Fibroblast of the conjunctiva (primary cell): ENCODE measurements at regions not wholly inside any gene's neighbourhood (a gene's known extent, or its start where the extent isn't known, plus 50 kb on each side); places are given as distances from the start of the nearest gene placed in this dataset.

Source experiments
- DNase-seq: peaks from one replicate; pipeline ENCODE4 v3.0.0-alpha.2; 2010; ENCODE audit warnings: low read depth

DNA sequence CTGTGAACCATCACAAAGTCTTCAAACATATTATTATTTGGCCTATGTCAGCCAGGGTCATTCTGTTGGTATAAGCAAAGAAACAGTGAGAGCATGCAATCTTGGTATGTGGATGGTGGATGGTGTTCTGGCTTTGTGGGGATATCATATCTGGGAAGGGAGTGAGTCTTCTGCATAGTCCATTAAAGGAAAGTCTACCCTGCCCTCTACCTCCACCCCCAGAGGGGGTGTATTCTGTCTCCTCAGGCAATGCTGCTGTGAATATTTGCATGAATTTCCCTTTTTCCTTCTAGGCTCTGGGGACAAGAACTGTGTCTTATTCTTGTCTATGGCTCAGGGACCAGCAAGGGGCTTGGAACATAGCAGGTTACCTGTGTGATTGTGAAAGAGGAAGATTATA is 495.8 kb downstream of the PDCD6IP start:
- DNase-seq, result no peak

DNA sequence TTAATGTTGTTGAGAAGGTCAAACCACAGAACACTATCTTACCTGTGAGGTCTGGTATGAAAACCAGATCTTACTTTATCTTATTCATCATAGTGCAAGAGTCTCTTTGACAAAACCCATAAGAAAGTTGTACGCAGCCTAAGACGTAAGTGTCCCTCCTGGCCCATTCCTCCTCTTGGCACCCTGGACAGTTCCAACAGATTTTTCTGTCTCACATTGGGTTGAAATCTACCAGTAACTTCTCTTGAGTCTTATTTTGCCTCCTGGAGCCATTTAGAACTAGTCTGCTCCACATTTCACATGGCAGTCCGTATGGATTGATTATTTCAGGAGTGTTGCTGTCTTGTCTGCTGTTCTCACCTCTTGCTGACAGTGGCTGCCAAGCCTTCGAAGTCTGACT is 498.4 kb downstream of the PDCD6IP start:
- no peak for DNase-seq

DNA sequence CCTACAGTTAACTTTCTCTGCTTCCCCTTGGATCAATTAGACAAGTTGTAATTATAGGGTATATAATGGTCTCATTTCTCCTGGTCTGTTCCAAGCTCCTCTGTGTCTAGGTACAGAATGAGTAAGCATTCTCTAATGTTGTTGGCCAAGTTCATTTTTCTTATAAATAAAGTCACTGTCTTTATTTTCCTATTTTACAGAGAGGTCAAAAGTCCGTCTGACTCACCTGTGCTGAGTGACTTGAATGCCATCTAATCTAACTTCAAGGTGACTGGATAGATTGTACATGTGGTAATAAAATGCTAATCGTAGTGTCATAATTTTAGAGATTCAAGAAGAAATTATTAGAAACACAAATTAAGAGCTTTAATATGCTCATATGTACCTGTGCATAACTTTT is 500.2 kb downstream of the PDCD6IP start:
- no peak for DNase-seq

DNA sequence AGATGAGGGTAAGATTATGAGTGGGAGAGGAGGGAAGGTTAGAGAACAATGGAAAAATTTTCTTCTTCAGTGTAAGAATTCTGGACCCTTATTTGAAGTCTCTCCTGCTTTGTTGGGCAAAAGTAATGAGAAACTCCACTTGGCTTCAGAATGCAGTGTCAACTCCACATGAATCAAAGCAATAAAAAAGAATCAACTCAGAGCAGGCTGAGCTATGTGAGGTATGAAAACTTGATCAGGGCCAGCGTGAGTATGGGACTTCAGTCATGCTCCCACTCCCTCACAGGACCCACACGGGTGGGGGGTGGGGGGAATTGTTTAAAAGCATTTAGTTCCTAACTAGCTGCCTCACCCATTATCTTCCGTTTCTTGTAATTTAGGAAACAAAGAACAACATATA is 502.2 kb downstream of the PDCD6IP start:
- DNase-seq, result no peak

DNA sequence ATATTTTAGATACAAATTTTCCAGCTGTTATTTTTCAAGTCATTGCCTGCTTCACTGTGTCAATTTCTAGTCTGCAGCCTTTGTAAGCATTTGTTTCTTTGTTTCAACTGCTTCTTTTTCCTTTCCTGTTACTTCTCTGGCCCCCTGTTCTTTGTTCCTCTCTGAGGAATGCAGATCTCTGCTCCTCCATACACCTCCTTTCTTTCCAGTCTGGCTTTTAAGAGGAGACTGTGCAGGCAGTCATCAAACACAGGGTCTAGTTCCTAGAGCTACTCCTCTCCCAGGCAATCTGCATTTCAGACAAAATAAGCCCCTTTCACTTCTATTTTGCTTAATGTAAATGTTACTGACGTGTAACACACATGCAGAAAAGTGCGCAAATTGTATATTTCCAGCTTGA is 502.9 kb downstream of the PDCD6IP start:
- no peak for DNase-seq

DNA sequence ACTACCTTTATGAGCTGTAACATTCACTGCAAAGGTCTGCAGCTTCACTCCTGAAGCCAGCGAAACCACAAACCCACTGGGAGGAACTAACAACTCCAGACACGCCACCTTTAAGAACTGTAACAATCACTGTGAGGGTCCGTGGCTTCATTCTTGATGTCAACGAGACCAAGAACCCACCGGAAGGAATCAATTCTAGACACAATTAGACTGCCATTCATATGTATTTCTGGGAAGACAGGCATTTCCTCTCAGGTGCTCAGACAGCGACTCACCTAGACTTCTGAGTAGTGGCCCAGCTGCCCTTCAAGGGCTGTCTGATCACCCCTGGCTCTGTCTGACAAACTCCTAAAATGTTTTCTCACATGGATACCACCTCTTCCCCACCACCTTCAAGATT is 506.8 kb downstream of the PDCD6IP start:
- no peak for DNase-seq

DNA sequence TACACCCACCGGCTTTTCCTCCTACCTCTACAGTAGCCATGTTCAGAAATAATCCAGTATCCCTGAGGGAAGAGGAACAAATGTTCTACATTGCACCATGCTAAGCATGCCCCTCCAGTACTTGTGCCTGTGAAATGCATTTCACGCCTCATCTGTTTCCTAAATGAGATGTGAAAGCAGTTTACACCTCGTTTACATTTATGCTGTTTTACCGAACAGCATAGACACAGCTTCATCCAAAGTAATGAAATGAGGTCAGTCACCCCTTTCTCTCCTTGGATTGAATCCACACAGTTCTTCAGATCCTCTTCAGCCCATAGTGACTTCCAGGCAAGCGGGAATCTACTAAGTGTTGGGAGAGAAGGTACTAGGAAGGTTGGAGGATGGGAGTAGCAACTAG is 514.3 kb downstream of the PDCD6IP start:
- DNase-seq, result no peak

DNA sequence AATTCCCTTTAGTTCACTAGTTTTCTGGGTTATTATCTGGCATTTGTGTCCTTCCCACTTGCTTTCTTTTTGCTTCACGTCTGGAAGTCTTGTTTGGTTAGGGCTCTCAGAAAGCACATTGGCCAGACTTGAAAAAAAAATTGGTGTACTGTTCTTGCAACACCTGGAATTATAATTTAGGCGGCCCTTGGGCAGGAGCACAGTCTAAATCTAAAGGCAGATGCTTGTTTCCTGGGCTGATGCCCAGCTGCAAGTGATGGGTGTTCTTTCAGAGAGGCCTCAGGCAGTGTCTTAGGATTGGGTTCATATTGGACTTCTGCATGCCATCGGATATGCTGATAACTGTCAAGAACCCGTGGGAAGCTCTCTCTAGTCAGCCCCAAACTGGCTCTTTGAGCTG is 521.5 kb downstream of the PDCD6IP start:
- DNase-seq, result no peak

DNA sequence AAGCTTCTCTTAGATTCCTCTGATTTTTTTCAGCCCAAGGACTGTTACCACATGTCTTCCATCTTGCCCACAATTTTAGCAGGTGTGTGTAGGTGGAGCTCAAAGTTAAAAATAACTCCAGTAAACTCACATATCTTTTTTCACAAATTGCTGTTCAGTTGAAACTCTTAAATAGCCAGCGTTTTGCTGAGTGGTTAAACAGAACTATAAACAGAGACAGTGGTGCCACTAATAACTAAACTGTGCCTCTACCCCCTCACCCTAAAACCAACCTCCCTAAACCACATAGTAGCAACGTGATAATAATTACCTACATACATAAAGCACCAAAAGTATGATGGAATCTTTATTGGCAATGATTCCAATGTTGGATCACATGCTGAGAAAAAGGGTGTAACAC is 525.1 kb downstream of the PDCD6IP start:
- DNase-seq, result no peak

DNA sequence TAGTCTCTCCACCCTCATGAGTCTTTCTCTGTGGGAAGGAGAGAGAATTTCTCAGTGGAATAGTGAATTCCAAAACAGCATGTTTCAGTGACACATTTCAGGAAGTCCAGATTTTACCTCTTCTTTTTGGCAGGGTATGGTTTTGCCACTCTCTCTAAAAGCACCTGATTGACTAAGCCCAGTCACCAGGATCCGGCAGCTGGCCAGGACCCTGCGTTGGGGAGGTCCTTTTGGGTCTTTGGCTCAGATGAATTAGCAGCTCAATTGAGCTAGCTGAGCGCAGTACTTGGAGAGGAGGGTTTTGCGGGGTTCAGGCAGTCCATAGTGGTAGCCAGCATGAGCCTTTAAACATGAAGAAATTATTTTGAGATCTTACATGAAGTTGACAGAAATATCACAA is 548.2 kb downstream of the PDCD6IP start:
- DNase-seq, result no peak

DNA sequence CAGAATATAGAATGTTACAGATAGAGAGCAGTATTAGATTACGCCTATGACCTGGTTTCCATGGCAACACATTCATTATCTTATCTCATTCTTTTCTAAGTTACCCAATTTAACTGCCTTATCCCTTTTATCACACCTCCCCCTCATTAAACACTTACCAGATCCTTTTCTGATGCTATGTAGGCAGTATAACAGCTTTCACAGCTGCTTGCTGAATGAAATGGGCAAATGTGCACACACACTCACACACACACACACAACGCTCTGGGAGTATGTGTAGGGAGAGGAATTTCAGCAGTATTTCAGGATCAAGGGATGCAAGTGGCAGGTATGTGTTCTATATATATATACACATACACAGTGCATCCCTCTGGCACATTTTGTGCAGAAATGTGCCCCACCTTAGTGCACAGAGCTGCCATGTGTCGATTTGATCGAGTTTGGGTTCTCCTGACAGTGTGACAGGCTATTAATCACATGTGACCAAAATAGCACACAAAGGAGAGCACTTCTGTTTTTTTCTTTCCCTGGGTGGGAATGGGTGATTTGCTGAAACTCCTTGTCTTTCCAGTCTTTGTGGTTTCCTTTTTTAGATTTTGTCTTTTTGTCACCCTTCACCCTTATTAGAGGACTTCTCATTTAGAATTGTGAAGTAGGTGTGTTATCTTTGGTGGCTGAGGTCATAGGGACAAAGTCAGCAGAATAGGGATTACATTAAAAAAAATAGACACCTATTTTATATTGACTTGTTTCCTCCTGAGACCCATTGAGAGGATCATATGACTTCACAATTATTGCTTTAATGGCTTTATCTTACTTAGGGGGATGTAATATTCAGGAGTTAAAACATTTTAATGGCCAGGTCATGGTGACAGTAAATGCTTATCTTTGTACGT is 553.7 kb downstream of the PDCD6IP start:
- DNase-seq, result no peak

DNA sequence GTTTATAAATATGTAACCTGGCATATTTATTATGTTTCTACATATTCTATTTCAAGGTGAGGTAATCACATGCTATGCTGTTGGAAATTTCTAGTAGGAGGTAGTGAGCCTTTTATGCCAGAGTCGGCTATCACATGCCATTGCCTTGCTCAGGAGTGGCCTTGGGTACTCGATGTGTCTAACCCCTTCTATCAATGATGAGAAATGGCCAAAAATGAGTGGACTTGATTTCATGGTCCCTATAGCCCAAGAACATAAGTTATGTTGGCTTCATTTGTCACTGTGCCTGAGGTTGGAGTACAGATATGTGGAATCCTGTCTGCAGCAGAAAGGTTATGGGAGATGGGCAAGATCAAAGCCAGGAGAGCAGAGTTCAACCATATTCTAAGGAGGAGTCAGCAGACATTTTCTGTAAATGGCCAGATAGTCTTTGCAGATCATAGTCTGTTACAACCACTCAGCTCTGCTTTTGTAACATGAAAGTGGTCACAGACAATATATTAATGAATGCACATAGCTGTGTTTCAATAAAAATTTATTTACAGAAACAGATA is 554.4 kb downstream of the PDCD6IP start:
- DNase-seq, result no peak

DNA sequence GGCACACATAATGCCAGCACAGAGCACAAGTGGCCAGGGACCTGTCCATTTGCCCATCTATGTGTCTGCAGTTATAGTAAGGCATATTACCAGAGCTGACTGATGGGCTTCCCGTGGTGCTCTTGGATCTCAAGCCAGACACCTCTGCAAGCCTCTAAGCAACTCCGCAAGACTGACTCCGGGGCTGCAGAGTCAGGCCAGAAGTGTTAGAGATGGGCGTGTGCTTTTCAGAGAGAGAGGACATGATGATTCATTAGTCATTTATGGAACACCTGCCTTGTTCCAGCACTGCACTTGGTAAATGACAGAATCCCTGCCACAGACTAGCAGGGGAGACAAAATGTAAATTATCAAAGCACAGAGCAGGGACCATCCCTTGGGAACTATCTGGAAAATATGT is 559.0 kb downstream of the PDCD6IP start:
- DNase-seq, result no peak

DNA sequence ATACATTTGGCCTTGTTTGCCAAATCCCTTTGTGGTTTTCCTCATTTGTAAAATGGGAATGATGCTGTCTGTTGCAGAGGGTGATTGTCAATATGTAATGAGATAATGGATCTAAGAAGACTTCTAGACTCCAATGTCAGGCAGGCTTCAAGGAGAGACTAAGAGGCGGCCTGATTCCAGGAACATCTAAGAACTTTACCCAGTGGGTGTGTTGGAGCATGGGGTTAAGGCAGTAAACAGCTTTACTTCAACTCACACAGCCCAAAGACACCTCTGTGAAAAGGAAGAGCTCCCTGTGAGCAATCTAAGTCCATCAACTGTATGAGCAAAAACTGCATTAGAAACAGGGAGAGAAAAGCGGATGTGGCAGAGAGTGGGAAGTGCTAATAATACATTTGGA is 560.6 kb downstream of the PDCD6IP start:
- no peak for DNase-seq

DNA sequence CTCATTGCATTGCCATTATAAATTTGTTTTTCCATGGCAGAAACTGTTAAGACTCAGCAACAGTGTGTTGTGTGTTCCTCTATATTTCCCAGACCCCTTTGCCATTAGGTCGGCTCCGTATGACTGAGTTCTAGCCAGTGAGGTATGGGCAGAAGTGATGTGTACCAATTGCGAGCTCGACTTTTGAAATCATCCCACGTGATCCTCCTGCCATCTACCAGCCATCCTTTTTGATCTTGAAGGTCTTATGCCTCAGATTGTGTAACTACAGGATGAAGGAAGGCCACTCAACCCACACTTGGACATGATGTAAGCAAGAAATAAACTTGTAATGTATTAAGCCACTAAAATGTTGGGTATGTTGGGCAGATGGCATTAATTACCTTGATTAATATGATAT is 562.3 kb downstream of the PDCD6IP start:
- no peak for DNase-seq

DNA sequence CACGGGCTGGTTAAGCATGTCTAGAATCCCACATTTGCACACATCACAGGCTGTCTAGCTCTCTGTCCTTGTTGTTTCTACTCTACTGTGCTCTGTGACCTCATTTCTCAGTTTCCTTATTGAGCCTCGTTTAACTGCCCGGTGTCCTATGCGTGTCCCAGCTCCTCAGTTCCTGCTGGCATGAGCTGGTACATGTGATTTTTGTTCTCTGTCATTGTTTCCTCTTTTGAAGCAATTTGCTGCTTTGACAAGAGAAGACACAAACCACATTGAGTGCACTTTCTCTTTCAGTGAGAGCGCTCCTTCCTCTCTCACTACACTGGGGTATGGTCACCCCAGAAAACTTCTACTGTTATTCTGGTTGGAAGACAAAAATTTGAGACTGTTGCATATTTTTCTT is 563.5 kb downstream of the PDCD6IP start:
- no peak for DNase-seq

DNA sequence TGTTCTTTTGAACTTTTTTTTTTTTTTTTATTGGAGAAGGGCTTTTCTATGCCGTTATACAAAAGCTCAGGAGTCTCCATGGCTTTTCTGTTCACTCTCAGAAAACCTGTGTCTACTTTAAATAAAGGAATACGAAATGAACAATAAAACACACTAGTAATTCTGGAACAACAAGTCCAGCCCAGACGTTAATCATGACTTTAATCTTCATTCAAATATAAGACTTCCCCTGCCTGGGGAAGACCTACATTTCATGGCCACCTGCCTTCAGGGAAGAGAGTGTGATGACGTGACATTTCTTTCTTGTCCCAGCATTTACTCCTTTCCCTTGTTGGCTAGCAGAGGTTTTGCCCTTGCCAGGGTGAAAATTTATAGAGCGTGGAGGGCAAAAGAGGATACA is 564.5 kb downstream of the PDCD6IP start:
- DNase-seq, result no peak

DNA sequence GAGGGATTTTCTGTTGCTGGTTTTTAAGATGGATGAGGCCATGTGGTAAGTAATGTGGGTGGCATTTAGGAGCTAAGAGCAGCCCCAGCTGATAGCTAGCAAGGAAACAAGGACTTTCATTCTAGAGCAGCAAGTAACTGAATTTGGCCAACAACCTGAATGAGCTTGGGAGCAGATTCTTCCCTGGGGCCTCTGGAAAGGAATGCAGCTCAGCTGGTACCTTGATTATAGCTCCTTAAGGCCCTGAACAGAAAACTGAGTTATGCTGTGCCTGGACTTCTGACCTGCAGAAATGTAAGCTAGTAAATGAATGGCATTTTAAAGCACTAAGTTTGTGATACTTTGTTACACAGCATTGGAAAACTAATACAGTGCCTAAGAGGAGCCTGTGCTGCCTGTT is 565.5 kb downstream of the PDCD6IP start:
- no peak for DNase-seq

DNA sequence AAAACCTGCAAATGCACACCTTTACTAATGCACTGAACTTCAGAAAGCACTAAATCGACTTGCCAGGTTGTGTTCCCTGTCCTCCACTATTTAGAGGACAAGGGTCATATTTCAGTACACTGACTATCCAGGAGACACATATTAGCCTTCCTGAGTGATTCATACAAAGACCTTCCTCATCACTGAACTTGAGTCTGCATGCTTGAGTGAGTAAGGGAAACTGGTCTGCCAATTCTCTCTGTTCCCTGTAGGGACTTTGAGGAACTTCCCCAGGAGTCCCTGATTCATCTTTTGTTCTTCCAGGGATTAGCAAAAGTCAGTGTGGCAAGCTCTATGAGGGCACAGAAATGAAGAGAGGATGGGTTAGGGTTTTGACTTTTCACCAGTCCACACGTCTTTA is 565.9 kb downstream of the PDCD6IP start:
- DNase-seq, result no peak

DNA sequence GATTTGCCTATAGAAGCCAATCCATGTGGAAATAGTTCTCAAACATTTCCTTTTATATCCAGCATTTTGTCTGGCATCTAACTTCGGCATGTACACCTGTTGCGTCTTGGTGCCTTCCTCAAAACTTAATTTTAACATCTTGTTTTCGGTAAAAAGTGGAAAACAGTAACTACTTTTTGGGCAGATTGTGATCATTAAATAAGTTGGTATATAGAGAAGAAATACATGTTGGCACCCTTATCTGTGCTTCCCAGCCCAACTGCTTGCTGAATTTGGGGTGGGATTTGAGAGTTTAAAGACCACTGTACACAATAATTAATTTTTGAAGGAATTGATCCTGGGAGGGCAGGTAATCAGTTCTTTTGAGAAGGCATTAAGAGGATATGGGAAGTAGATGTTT is 566.8 kb downstream of the PDCD6IP start:
- DNase-seq, result no peak

DNA sequence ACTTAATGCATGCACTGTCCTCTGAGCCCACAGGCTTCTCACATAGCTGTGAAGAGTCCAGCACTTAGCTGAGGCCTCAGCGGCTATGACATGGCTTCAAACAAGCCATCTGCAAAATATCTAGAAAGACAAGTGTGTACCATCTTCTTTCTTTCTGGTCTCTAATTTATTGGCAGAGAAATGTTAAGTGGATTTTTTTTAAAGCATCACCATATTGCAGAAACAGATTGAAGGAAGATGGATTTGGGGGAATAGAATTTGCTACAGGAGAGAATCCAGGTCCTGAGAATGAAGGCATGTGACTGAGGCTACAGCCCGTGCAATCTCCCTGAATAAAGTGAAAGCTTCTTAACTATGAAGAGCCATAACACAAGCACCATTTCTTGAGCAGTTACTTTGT is 567.3 kb downstream of the PDCD6IP start:
- no peak for DNase-seq

DNA sequence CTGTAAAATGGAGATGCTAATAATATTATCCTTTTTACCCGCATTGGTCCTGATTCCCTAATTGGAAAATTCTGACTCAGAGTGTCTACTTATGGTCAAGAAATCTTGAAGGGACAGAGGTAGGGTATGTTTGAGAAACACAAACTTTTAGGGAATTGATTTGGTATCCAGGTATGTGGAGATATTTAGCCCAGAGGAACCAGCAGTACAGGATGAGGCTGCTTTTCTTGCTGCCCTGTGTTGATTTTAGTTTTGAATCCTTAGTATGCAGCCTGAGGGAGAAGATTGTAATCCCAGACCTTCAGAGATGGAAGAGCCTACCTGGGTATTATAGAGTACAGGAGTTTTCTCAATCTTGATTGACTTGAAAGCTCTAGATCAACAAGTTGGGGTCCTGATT is 569.1 kb downstream of the PDCD6IP start:
- no peak for DNase-seq

DNA sequence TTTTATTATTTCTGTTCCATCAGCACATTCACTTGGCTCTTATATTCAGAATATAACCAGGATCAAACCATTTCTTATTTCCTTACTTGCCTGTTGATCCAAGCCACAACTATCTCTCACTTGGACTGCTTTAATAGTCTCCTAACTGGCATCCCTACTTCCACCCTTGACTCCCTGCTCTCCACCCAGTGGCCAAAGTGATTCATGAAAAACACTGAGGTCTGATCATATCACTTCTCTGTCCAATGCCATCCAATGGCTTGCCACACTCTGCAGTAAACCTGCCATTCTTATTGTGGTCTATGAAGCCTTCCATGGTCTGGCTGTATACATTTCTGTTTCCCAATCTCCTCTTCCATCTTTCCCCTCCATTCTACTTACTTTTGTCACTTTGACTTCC is 576.1 kb downstream of the PDCD6IP start:
- no peak for DNase-seq

DNA sequence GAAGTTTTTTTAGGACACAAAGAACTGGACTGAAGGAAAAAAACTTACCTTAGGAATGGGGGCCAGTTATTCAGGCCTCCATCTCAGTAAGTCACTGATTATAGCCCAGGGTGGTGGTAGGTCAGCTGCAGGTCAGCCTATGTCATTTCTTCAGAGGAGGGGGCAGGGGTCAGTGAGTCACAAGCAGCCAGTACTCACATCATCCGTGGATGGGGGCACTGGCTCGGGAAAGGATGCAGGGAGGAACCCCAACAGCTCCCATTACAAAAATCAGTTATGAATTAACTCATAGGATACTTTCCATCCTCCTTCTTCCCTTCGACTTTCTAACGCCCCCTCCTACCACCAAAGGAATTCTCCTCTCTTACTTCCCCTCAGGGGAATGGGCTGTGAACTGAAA is 578.3 kb downstream of the PDCD6IP start:
- no peak for DNase-seq
